Esophagus squamous epithelium (tissue), 4 donors: ENCODE measurements at regions not wholly inside any gene's neighbourhood (a gene's known extent, or its start where the extent isn't known, plus 50 kb on each side); places are given as distances from the start of the nearest gene placed in this dataset.

ENCODE experiments used
- POLR2A ChIP-seq, 4 donors: fragments of 450-650 bp; IDR thresholded peaks; one replicate each; pipeline ENCODE4 v1.6.1; 2017; ENCODE audit warnings: antibody characterized with exemption in 4 of 4, mild to moderate bottlenecking in 4 of 4, moderate library complexity in 3 of 4
- TF ChIP-seq, protein P1 (sequence below), 6 experiments: fragments of 450-650 bp in 4 of 6; fragments of 200-600 bp in 2 of 6; sonication (generic) in 2 of 6; IDR thresholded peaks; one replicate each; pipeline ENCODE4 v1.5.1; 2016 to 2019; ENCODE audit warnings: antibody characterized with exemption in 6 of 6, mild to moderate bottlenecking in 4 of 6, moderate library complexity in 4 of 6

DNA sequence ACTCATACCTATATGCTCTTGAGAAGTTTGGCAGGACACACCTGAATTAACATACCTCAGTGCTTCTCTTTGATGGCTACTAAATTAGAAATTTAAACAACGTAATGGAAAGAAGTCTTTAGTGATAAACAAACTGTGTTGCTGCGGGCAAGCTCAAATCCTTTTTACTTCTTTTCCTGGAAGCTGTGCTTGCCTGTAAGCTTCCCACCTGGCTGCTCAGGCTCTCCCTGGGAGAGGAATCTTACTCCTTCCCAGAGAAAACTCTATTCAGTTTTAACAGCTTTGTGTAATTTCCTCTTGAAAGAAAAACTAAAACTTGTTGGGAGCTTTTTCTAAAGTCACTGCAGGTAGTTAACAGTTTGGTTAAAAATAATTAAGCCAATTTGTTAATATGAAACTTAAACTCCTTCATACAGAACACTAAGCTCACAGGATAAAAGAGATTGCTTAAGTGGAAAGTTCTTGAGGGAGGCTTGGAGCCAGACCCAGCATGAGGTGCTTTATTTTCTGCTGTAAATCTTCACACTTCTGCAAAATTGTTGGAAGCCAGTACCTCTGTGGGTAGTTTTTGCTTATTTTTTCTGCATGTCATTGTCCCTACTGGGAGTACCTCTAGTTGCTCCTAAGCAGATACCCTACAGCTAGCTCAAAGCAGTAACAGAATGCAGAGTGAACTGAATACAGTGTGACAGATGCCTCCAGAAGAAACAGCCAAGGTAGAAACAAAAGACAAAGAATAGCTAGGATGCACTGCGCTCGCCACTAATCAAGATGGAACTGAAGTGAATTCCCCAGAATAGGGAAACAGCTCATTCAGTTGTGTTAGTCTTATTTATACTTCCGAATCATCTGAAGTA lies 1253.0 kb downstream of the PCDH17 start:
- TF ChIP-seq POLR2A (IDR thresholded peaks at IDR 0.05), result no peak
- TF ChIP-seq, protein P1, sequence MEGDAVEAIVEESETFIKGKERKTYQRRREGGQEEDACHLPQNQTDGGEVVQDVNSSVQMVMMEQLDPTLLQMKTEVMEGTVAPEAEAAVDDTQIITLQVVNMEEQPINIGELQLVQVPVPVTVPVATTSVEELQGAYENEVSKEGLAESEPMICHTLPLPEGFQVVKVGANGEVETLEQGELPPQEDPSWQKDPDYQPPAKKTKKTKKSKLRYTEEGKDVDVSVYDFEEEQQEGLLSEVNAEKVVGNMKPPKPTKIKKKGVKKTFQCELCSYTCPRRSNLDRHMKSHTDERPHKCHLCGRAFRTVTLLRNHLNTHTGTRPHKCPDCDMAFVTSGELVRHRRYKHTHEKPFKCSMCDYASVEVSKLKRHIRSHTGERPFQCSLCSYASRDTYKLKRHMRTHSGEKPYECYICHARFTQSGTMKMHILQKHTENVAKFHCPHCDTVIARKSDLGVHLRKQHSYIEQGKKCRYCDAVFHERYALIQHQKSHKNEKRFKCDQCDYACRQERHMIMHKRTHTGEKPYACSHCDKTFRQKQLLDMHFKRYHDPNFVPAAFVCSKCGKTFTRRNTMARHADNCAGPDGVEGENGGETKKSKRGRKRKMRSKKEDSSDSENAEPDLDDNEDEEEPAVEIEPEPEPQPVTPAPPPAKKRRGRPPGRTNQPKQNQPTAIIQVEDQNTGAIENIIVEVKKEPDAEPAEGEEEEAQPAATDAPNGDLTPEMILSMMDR (IDR thresholded peaks at IDR 0.05), result no peak
